Neural cell (in vitro differentiated cells): ENCODE measurements at regions not wholly inside any gene's neighbourhood (a gene's known extent, or its start where the extent isn't known, plus 50 kb on each side); places are given as distances from the start of the nearest gene placed in this dataset.

ENCODE experiments used
- CTCF ChIP-seq: fragments of 450-650 bp; IDR thresholded peaks from 2 replicates; pipeline ENCODE4 v1.5.1; 2014; ENCODE audit warnings: antibody characterized with exemption, mild to moderate bottlenecking, moderate library complexity; ENCODE audit not compliant: poor library complexity, severe bottlenecking
- EP300 ChIP-seq: fragments of 450-650 bp; conservative IDR thresholded peaks from 2 replicates; pipeline ENCODE4 v1.6.1; 2014; ENCODE audit warnings: antibody characterized with exemption, mild to moderate bottlenecking, moderate library complexity; ENCODE audit not compliant: poor library complexity, severe bottlenecking
- EZH2 ChIP-seq: fragments of 200-600, 300-800 bp; shearing (Covaris generic), sonication (generic); IDR thresholded peaks from 2 replicates; pipeline ENCODE4 v1.6.1; 2014; ENCODE audit warnings: antibody characterized with exemption, low read length, borderline replicate concordance, mild to moderate bottlenecking; ENCODE audit not compliant: insufficient read depth, poor library complexity, severe bottlenecking
- POLR2AphosphoS5 ChIP-seq: IDR thresholded peaks from 2 replicates; pipeline ENCODE4 v1.6.1; 2012
- RAD21 ChIP-seq: fragments of 450-650 bp; conservative IDR thresholded peaks from 2 replicates; pipeline ENCODE4 v1.6.1; 2014; ENCODE audit warnings: antibody characterized with exemption, mild to moderate bottlenecking, moderate library complexity
- REST ChIP-seq: IDR thresholded peaks from 2 replicates; pipeline ENCODE4 v1.6.1; 2012; ENCODE audit warnings: borderline replicate concordance
- TAF1 ChIP-seq: IDR thresholded peaks from 2 replicates; pipeline ENCODE4 v1.6.1; 2012; ENCODE audit warnings: low read depth

- TF ChIP-seq POLR2AphosphoS5: no peak
- TF ChIP-seq EP300: no peak
- TF ChIP-seq RAD21: no peak
- TF ChIP-seq REST: no peak
- no peak for TF ChIP-seq EZH2
- TF ChIP-seq CTCF: no peak
- TF ChIP-seq TAF1: no peak
Measured at GRCh38 chr14:61147381-61147821, 133.7 kb downstream of the TMEM30B start.
